Activated B cell treated with CpG ODN at 0.5 μM for 24 hours (primary cell): ENCODE measurements at regions not wholly inside any gene's neighbourhood (a gene's known extent, or its start where the extent isn't known, plus 50 kb on each side); places are given as distances from the start of the nearest gene placed in this dataset.

Experiments used
- ATAC-seq: fragments of 200-7000 bp; cut with Tn5 transposase; one replicate; pipeline ENCODE4 v1.10.0; 2021; ENCODE audit warnings: low read depth, mild to moderate bottlenecking, moderate library complexity
- CTCF ChIA-PET: fragments of 350-600 bp; sonication (Branson Sonifier 250); formaldehyde crosslinking; loops from one replicate; lab custom pipeline; 2021; ENCODE audit warnings: antibody characterized with exemption; lab: Charles Lee
- POLR2A ChIA-PET: fragments of 350-600 bp; sonication (Branson Sonifier 250); formaldehyde crosslinking; loops from one replicate; lab custom pipeline; 2021; ENCODE audit warnings: antibody characterized with exemption; lab: Charles Lee
- DNase-seq: peaks from one replicate; pipeline ENCODE4 v3.0.0; 2022
- H3K27ac Mint-ChIP-seq: one replicate; pipeline ENCODE4 v1.8.0; 2020; ENCODE audit warnings: mixed read lengths
- H3K27me3 Mint-ChIP-seq: one replicate; pipeline ENCODE4 v1.8.0; 2021; ENCODE audit warnings: mixed read lengths
- H3K36me3 Mint-ChIP-seq: one replicate; pipeline ENCODE4 v1.8.0; 2021; ENCODE audit warnings: low read depth, mixed read lengths
- H3K4me1 Mint-ChIP-seq: one replicate; pipeline ENCODE4 v1.8.0; 2021; ENCODE audit warnings: mixed read lengths
- H3K4me3 Mint-ChIP-seq: one replicate; pipeline ENCODE4 v1.8.0; 2020; ENCODE audit warnings: mild to moderate bottlenecking, mixed read lengths
- H3K9me3 Mint-ChIP-seq: one replicate; pipeline ENCODE4 v1.8.0; 2020; ENCODE audit warnings: mixed read lengths
- CTCF ChIP-seq: fragments of 200-600 bp; IDR thresholded peaks from one replicate; pipeline ENCODE4 v1.8.0; 2022; ENCODE audit warnings: antibody characterized with exemption, mild to moderate bottlenecking
- intact Hi-C: fragments of 100-400 bp; cut with micrococcal nuclease; formaldehyde crosslinking; loops from one replicate; pipeline ENCODE4 v1.15.1; 2024

- Mint-ChIP-seq H3K4me3 (no peak overlapping the region), H3K4me1 (no peaks in the 10 kb centered on the region), H3K36me3 (no peaks in the 10 kb centered on the region), H3K27me3 (peaks cover 3% of the 10 kb centered on the region), H3K9me3 (peaks cover 8% of the 10 kb centered on the region), H3K27ac (no peak overlapping the region)
- no peak for TF ChIP-seq CTCF
- ATAC-seq (no peak), DNase-seq (no peak)
- POLR2A ChIA-PET, result no interaction called here
- intact Hi-C loops, result no loop called here
- CTCF ChIA-PET, result no interaction called here
These were observed 153.0 kb downstream of the KIF26A start for GRCh38 chr14:104291123-104292000.

DNA sequence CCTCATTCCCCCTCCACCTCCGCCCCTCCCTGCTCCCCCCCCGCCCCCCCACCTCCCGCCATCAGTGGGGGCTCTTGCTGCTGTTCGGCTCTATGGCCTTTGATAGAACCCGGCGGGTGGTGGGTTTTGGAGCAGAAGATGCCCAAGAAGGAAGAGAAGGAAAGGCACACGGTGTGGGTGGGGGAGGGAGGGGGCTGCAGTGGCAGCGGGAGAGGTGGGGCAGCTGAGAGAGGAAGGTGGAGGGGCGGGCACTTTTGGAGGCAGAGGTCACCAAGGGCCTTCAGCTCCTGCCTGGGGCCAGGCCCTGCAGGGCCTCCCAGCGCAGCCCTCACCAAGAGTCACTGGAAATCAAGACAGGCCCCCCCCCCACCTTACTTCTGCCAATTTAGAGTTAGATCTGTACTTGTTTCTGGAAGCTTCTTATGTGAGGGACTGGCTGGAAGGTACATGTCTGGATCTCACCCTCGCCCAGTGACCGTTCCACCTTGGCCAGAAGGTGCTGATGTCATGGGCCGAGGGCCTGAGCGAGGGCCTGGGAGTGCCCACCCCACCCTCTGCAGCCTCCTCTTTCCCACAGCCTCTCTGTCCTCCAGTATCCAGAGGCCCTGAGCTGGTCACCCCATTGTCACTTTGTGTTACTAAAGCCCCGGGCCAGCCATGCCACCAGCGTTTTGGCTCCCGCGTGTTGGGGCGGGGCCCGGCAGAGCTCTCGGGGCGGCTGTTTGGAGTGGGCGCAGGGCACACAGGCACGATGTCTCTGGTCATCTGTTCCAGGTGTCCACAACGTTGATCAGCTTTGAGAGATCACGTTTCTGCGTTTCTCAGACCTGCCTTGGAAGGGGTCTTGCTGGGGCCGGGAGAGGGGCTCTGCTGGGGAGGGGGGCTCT lies 153.9 kb downstream of the KIF26A start:
- Mint-ChIP-seq H3K4me1 (no peaks in the 10 kb centered on the region), H3K27me3 (peaks cover 3% of the 10 kb centered on the region), H3K9me3 (peaks cover 8% of the 10 kb centered on the region), H3K36me3 (no peaks in the 10 kb centered on the region), H3K4me3 (no peak overlapping the region), H3K27ac (no peak overlapping the region)
- intact Hi-C loops, result no loop called here
- DNase-seq, result no peak
- ChIA-PET POLR2A (no interaction called here), CTCF (no interaction called here)
- ATAC-seq, result no peak
- no peak for TF ChIP-seq CTCF

- ATAC-seq, result no peak
These were observed 154.9 kb downstream of the KIF26A start for GRCh38 chr14:104293231-104293841.

DNA sequence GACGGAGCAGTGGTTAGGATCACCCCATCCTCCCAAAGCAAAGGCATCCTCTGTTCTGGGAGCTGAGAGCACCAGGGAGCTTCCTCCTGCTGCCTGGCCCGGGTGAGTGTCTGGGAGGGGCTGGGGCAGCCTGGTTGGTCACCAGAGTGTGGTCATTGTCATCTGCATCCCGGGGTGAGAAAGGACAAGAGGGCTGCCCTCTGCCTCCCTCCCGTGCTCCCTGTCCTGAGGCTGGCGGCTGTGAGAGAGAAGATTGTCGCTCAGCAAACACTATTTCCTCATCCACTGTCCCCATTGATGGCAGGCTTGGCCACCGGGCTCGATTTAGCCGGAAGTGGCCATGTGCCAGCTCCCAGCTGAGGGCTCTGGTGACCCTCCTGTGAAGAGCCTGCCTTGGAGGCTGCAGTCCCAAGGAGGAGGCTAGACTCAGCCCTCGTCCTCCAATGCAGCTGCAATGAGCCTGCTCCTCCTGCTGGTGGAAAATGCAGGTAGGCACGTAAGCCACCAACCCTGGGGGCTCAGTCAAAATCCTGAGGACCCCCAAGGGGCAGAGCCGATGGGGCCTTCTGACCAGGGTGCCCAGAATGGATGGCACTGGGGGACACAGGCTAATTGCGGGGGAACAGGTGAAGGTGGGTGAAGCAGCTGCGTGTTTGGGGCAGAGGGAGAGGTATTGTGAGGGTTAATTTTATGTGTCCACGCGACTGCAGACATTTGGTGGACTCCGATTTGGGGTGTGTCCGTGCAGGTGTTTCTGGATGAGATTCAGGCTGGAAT lies 155.7 kb downstream of the KIF26A start:
- ATAC-seq, result no peak

More at GRCh38 chr14:104293231-104293841, 154.9 kb downstream of the KIF26A start:
- ChIA-PET POLR2A (no interaction called here), CTCF (no interaction called here)
- Mint-ChIP-seq H3K4me3 (no peak overlapping the region), H3K36me3 (no peaks in the 10 kb centered on the region), H3K27me3 (peaks cover 3% of the 10 kb centered on the region), H3K9me3 (peaks cover 8% of the 10 kb centered on the region), H3K27ac (no peak overlapping the region), H3K4me1 (no peaks in the 10 kb centered on the region)
- no peak for DNase-seq
- no peak for TF ChIP-seq CTCF
- intact Hi-C loops, result no loop called here

More for the DNA sequence above, 155.7 kb downstream of the KIF26A start:
- Mint-ChIP-seq H3K27me3 (peaks cover 3% of the 10 kb centered on the region), H3K4me1 (no peaks in the 10 kb centered on the region), H3K4me3 (no peak overlapping the region), H3K36me3 (no peaks in the 10 kb centered on the region), H3K9me3 (peaks cover 2% of the 10 kb centered on the region), H3K27ac (no peak overlapping the region)
- POLR2A ChIA-PET, result no interaction called here
- TF ChIP-seq CTCF, result no peak
- no peak for DNase-seq
- CTCF ChIA-PET, result no interaction called here
- intact Hi-C loops, result no loop called here
